OCI-M1 (cell line): ENCODE measurements at regions not wholly inside any gene's neighbourhood (a gene's known extent, or its start where the extent isn't known, plus 50 kb on each side); places are given as distances from the start of the nearest gene placed in this dataset.

ENCODE experiments used
- DNase-seq: peaks from one replicate; lab custom pipeline; 2025; lab: John Stamatoyannopoulos, UW

DNA sequence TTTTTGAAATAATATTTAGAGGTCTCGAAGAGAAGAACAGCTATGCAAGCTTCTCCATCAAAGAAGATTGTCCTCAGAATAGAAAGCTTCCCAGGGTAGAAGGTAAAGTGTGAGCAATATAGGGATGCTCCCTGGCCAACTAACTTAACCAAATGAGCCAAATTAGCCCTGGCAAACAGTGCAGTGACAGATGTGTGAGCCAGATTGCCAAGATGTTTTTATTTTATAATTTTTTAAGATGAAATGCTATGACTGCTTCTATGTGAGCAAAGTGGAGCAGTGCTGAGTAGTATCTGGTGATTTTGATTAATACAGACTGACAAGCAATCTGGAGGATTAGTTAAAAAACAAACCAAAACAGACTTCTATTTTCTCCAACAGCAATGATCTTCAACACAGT lies 202.1 kb downstream of the NOVA1 start:
- no peak for DNase-seq

GRCh38 chr14:26394150-26394810 lies 203.6 kb downstream of the NOVA1 start:
- DNase-seq: peak; percentile 0

DNA sequence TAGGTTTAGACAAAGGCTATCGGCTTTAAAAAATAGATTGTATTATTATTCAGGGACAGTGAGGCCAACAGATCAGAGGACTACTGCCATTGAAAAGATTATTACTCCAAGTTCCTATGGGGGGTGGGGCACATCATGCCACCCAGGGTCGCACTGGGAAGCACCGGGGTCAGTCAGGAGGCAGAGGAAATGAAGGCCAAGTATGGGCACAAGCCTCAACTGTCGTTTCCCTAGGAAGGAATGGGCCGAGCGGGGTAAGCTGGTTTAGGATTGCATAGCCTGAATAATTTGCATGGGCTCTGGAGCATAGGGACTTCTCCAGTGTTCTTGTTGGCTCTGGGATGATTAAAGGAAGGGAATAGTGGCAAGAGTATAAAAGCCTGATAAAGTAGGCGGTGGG lies 205.3 kb downstream of the NOVA1 start:
- no peak for DNase-seq

DNA sequence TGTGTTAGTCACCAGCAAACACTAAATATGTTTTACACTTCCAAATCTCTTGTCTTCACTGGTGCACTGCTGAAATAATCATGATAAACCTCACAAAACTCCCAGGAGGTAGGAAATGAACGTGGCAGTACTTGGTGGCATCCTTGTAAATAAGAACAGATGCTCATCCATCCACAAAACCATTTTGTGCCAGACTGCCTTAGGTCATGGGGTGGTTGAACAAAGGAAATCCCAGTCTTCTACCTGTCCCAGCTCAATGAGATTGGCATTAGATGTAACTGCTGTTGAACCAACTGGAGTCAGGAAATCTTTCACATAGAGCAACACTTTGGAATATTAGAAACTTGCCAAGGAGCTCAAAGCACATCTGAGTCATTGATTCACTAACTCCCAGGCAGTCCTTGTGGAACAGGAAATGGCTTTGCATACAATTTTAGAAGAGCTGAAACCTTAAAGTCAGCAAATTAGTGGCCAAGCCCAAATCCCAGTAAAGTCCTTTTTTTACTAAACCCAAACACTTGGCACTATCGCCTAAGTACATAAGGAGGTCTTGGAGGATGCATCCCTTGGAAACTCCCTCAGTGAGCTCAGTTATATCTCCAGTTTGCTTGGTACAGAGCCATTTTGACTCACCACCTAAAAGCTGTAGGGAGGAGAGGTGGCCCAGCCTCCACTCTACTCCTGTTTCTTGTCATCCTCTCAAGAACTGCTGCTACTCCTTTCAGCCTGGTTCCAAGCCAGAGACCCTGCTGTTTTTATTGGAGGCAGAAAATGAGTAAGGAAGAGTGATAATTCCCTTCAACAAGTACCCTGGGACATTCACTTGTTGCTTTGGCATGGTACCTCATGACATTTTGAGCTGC lies 208.0 kb downstream of the NOVA1 start:
- no peak for DNase-seq

DNA sequence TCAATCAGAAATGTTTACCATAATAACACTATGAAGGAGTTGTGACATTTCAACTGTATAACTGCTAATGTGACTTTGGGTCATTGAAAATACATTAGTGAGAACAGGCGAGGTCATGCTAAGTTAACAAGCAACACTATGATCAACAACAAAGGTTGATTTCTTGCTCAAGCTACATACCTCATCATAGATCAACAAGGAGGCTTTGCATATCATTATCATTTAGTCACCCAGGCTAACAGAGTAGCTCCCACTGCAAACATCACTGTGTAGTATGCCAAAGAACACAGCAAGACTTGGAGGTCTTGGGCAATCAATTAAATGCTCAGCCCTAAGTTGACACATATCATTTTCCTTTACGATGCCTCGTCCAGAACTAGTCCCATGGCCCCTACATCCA lies 212.5 kb downstream of the NOVA1 start:
- no peak for DNase-seq

GRCh38 chr14:26382901-26383685 lies 214.7 kb downstream of the NOVA1 start:
- DNase-seq: no peak

GRCh38 chr14:26381405-26381804 lies 216.4 kb downstream of the NOVA1 start:
- DNase-seq: no peak

DNA sequence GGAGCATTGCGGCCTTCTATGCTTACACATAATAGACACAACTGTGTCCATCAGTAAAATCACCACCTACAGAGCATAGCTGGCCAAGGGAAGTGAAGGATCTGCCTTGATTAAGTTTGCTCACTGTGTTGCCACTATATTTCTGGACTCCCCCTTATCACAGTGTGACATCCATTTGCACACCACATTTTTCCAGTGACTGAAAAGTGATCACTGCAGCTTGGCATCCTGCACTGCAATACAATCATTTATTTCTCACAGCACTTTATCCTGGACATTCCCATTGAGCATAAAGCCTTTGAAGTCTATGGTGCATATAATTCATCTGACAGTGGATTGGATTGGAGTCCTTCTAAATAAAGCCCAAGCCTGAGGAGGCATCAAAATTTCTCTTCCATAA lies 217.2 kb downstream of the NOVA1 start:
- no peak for DNase-seq

DNA sequence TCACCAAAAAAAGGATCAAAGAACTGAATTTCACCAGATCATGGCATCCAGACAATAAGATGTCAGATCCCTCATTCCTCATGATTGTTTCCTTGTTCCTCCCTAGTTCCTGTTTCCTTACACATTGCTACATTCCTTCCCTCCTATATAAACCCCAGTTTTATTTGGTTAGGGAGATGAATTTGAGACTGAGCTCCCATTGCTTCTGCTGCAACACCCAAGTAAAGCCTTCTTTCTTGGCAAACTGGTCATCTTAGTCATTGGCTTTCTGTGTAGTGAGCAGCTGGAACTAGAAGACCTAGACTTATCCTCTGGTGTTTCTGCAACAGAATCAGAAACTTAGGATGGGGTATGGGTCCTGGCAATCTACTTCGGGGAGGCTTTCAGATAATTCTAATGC lies 217.9 kb downstream of the NOVA1 start:
- DNase-seq: no peak

- peak; percentile 1 for DNase-seq
Observed at GRCh38 chr14:26377150-26377549, 220.7 kb downstream of the NOVA1 start.

DNA sequence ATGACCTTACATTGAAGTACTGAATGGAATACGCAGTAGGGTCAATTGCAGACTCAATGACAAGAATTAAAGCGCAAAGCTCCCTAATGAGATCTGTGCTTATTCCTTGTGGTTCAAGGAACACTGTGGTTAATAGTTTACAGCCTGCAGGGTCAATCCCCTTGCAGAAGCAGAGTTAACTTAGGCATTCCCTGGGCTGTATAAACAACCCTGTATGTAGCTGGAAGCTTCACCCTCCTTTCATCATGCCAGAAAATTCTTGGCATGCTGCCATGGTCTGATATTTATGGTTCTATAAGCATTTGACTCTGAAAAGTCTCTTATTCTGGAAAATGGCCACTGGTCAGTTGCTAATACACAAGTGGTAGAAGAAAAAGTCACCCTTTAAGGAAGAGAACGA lies 227.7 kb downstream of the NOVA1 start:
- no peak for DNase-seq

GRCh38 chr14:26363689-26364088 lies 234.1 kb downstream of the NOVA1 start:
- no peak for DNase-seq

GRCh38 chr14:26344596-26344995 lies 253.2 kb downstream of the NOVA1 start:
- DNase-seq: no peak

DNA sequence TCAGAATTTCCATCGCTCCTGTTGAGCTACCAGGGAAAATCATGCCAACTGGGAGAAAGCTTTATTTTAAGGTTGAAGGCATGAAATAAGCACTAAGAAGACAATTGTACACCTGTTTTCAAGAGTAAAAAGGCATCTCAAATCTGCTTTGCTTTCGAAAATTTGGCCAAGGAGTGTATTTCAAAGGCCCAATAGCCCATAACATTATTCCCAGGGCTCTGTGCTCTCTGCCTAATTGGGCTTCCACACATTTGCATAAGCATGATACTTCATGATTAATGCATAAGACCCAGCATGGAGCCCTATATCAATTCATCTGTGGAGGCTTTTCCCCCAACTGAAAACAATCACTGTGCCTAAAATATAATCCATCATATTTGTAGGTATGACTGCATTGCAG lies 258.5 kb downstream of the NOVA1 start:
- no peak for DNase-seq

GRCh38 chr14:26338231-26338630 lies 259.6 kb downstream of the NOVA1 start:
- no peak for DNase-seq

- DNase-seq: no peak
Observed at GRCh38 chr14:26334288-26334687, 263.5 kb downstream of the NOVA1 start.

DNA sequence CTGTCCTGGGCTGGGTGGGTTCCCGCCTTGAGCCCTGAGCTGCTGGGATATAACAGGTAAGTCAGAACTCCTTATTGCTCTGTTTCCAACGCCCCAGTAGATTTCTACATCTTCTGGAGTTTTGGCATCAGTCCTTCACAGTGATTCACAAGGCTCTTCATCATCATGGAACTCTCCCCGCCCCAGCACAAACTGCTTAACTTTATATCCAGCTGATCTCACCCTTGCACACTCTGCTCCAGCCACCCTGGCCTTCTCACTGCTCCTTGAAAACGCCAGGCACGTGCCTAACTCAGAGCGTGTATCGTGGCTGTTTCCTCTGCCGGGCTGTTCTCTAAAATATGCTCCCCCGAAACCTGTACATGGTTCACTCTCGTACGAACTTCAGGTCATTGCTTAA lies 264.9 kb downstream of the NOVA1 start:
- DNase-seq: no peak

GRCh38 chr14:26330982-26331381 lies 266.9 kb downstream of the NOVA1 start:
- no peak for DNase-seq

GRCh38 chr14:26328791-26329190 lies 269.0 kb downstream of the NOVA1 start:
- DNase-seq: no peak

GRCh38 chr14:26323869-26324268 lies 274.0 kb downstream of the NOVA1 start:
- no peak for DNase-seq

DNA sequence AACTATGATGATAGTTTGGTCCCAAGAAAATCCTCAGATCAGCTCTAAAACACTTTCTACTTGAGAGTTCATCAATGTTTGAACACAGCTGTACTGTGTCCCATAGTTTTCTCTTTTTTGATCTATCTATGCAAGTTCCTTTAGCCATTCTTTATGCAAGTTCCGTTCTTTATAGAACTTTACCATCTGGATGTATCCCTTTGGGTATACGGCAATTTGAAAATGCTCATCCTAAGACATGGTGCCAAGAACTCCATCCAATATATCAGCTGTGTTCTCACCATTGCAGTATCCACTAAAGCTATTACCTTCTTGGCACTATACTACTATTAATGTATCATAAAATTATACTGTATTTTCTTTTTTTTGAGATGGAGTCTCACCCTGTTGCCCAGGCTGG lies 276.9 kb downstream of the NOVA1 start:
- DNase-seq: no peak

- DNase-seq: no peak
Observed at GRCh38 chr14:26319139-26319864, 278.5 kb downstream of the NOVA1 start.
